Neural cell (in vitro differentiated cells): ENCODE measurements at regions not wholly inside any gene's neighbourhood (a gene's known extent, or its start where the extent isn't known, plus 50 kb on each side); places are given as distances from the start of the nearest gene placed in this dataset.

Source experiments
- H2AFZ ChIP-seq: fragments of 200-600, 300-800 bp; sonication (generic), shearing (Covaris generic); 2 replicates; pipeline ENCODE4 v1.6.0; 2014; ENCODE audit warnings: low read depth, mild to moderate bottlenecking, antibody characterized with exemption, low read length, moderate library complexity
- H3F3A ChIP-seq: fragments of 200-600 bp; shearing (Covaris generic); 2 replicates; pipeline ENCODE4 v1.6.1; 2016; ENCODE audit warnings: mild to moderate bottlenecking, moderate library complexity, mixed read lengths, antibody characterized with exemption, low read length; ENCODE audit not compliant: insufficient read depth, poor library complexity, severe bottlenecking
- H3K27ac ChIP-seq: fragments of 200-600, 300-800 bp; sonication (generic), shearing (Covaris generic); 2 replicates; pipeline ENCODE4 v1.5.1; 2014; ENCODE audit warnings: mild to moderate bottlenecking, low read length, moderate library complexity
- H3K27me3 ChIP-seq: fragments of 300-800, 200-600 bp; sonication (generic), shearing (Covaris generic); 2 replicates; pipeline ENCODE4 v1.6.0; 2014; ENCODE audit warnings: mild to moderate bottlenecking, low read depth, low read length, moderate library complexity; ENCODE audit not compliant: insufficient read depth
- H3K36me3 ChIP-seq: fragments of 300-800, 200-600 bp; sonication (generic), shearing (Covaris generic); 2 replicates; pipeline ENCODE4 v1.5.1; 2014; ENCODE audit warnings: mild to moderate bottlenecking, antibody characterized with exemption, low read length, moderate library complexity; ENCODE audit not compliant: insufficient read depth
- H3K4me2 ChIP-seq: fragments of 300-800, 200-600 bp; sonication (generic), shearing (Covaris generic); 2 replicates; pipeline ENCODE4 v1.6.0; 2014; ENCODE audit warnings: mild to moderate bottlenecking, low read length
- H3K4me3 ChIP-seq: fragments of 300-800, 200-600 bp; sonication (generic), shearing (Covaris generic); 2 replicates; pipeline ENCODE4 v1.5.1; 2014; ENCODE audit warnings: mild to moderate bottlenecking, low read length, moderate library complexity
- H3K79me2 ChIP-seq: fragments of 200-600 bp; shearing (Covaris generic); replicated peaks from 2 replicates; pipeline ENCODE4 v1.6.0; 2014; ENCODE audit warnings: mild to moderate bottlenecking, low read length, moderate library complexity; ENCODE audit not compliant: insufficient read depth
- H3K9ac ChIP-seq: fragments of 300-800, 200-600 bp; sonication (generic), shearing (Covaris generic); 2 replicates; pipeline ENCODE4 v1.6.1; 2016; ENCODE audit warnings: mild to moderate bottlenecking, low read length, mixed read lengths
- H3K9me2 ChIP-seq: fragments of 200-600 bp; shearing (Covaris generic); 2 replicates; pipeline ENCODE4 v1.6.1; 2016; ENCODE audit warnings: mild to moderate bottlenecking, low read length, mixed read lengths; ENCODE audit not compliant: insufficient read depth
- H3K9me3 ChIP-seq: fragments of 200-600, 300-800 bp; sonication (generic), shearing (Covaris generic); 2 replicates; pipeline ENCODE4 v1.6.1; 2016; ENCODE audit warnings: mild to moderate bottlenecking, mixed run types, low read length, moderate library complexity, mixed read lengths
- H4K20me1 ChIP-seq: fragments of 200-600 bp; shearing (Covaris generic); 2 replicates; pipeline ENCODE4 v1.6.1; 2016; ENCODE audit warnings: mild to moderate bottlenecking, mixed run types; ENCODE audit not compliant: insufficient read depth
- EP300 ChIP-seq: fragments of 450-650 bp; conservative IDR thresholded peaks from 2 replicates; pipeline ENCODE4 v1.6.1; 2014; ENCODE audit warnings: antibody characterized with exemption, mild to moderate bottlenecking, moderate library complexity; ENCODE audit not compliant: poor library complexity, severe bottlenecking
- EZH2 ChIP-seq: fragments of 200-600, 300-800 bp; shearing (Covaris generic), sonication (generic); IDR thresholded peaks from 2 replicates; pipeline ENCODE4 v1.6.1; 2014; ENCODE audit warnings: antibody characterized with exemption, low read length, borderline replicate concordance, mild to moderate bottlenecking; ENCODE audit not compliant: insufficient read depth, poor library complexity, severe bottlenecking
- MXI1 ChIP-seq: fragments of 450-650 bp; conservative IDR thresholded peaks from 2 replicates; pipeline ENCODE4 v1.6.1; 2014; ENCODE audit warnings: antibody characterized with exemption, mild to moderate bottlenecking; ENCODE audit not compliant: poor library complexity, severe bottlenecking
- POLR2AphosphoS5 ChIP-seq: IDR thresholded peaks from 2 replicates; pipeline ENCODE4 v1.6.1; 2012
- RAD21 ChIP-seq: fragments of 450-650 bp; conservative IDR thresholded peaks from 2 replicates; pipeline ENCODE4 v1.6.1; 2014; ENCODE audit warnings: antibody characterized with exemption, mild to moderate bottlenecking, moderate library complexity
- SMC3 ChIP-seq: fragments of 450-650 bp; conservative IDR thresholded peaks from 2 replicates; pipeline ENCODE4 v1.6.1; 2014; ENCODE audit warnings: antibody characterized with exemption, mild to moderate bottlenecking, moderate library complexity; ENCODE audit not compliant: poor library complexity
- TAF1 ChIP-seq: IDR thresholded peaks from 2 replicates; pipeline ENCODE4 v1.6.1; 2012; ENCODE audit warnings: low read depth
- TF ChIP-seq, protein P1 (sequence below): IDR thresholded peaks from 2 replicates; pipeline ENCODE4 v1.6.1; 2012; ENCODE audit warnings: borderline replicate concordance
- TF ChIP-seq, protein P2 (sequence below): fragments of 450-650 bp; IDR thresholded peaks from 2 replicates; pipeline ENCODE4 v1.5.1; 2014; ENCODE audit warnings: antibody characterized with exemption, mild to moderate bottlenecking, moderate library complexity; ENCODE audit not compliant: poor library complexity, severe bottlenecking

DNA sequence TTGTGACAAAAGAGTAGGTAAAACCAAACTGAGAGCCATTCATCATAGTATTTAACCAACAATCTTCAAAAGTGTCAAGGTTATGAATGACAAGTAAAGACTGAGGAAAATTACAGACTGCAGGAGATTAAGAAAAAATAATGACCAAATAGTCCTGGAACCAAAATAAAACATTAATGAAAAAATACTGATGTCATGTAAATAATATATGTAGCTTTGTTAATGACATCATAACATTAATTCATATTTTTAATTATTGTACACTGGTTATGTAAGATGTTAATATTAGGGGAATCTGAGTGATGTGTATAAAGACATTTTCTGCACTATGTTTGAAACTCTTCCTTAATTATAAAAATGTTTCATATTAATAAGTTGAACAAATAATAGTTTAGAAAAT is 436.7 kb downstream of the CYLC2 start:
- no peaks in the 10 kb centered on the region for H3K36me3 ChIP-seq
- no peak overlapping the region for H3K27ac ChIP-seq
- no peak overlapping the region for H3K9ac ChIP-seq

DNA sequence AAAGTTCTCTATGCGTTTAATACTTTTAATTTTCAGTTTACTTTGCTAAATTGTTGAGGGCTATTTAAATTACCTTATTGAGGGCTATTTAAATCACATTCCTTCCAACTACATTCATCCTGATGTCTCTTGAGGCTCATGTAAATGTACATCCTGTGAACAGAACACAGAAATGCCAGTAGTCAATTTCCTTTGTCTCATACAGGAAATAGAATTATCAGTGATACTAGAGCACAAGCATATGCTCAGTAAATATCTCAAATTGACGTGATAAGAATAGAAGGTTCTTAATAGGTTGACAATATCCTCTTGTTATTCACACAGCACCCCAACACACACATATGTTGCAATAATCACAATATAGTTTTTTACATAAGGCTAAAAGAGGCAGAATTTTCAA is 449.0 kb downstream of the CYLC2 start:
- Histone ChIP-seq H4K20me1 (no peaks in the 10 kb centered on the region), H3K9me3 (no peaks in the 10 kb centered on the region), H3K9me2 (no peaks in the 10 kb centered on the region), H3K9ac (no peak overlapping the region), H3K79me2 (no peaks in the 10 kb centered on the region), H3K4me3 (no peak overlapping the region), H2AFZ (no peak overlapping the region), H3K27me3 (no peaks in the 10 kb centered on the region), H3F3A (no peaks in the 10 kb centered on the region), H3K36me3 (no peaks in the 10 kb centered on the region), H3K4me2 (no peak overlapping the region), H3K27ac (no peak overlapping the region)
- no peak for TF ChIP-seq EZH2
- no peak for TF ChIP-seq TAF1
- TF ChIP-seq EP300: no peak
- TF ChIP-seq, protein P1, sequence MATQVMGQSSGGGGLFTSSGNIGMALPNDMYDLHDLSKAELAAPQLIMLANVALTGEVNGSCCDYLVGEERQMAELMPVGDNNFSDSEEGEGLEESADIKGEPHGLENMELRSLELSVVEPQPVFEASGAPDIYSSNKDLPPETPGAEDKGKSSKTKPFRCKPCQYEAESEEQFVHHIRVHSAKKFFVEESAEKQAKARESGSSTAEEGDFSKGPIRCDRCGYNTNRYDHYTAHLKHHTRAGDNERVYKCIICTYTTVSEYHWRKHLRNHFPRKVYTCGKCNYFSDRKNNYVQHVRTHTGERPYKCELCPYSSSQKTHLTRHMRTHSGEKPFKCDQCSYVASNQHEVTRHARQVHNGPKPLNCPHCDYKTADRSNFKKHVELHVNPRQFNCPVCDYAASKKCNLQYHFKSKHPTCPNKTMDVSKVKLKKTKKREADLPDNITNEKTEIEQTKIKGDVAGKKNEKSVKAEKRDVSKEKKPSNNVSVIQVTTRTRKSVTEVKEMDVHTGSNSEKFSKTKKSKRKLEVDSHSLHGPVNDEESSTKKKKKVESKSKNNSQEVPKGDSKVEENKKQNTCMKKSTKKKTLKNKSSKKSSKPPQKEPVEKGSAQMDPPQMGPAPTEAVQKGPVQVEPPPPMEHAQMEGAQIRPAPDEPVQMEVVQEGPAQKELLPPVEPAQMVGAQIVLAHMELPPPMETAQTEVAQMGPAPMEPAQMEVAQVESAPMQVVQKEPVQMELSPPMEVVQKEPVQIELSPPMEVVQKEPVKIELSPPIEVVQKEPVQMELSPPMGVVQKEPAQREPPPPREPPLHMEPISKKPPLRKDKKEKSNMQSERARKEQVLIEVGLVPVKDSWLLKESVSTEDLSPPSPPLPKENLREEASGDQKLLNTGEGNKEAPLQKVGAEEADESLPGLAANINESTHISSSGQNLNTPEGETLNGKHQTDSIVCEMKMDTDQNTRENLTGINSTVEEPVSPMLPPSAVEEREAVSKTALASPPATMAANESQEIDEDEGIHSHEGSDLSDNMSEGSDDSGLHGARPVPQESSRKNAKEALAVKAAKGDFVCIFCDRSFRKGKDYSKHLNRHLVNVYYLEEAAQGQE: no peak
- no peak for TF ChIP-seq SMC3

More for the DNA sequence above, 436.7 kb downstream of the CYLC2 start:
- H3F3A ChIP-seq: no peaks in the 10 kb centered on the region
- H3K4me2 ChIP-seq: no peak overlapping the region
- TF ChIP-seq RAD21 (no peak), SMC3 (no peak), EP300 (no peak), TAF1 (no peak), EZH2 (no peak), POLR2AphosphoS5 (no peak), MXI1 (no peak)
- TF ChIP-seq, protein P1: no peak
- TF ChIP-seq, protein P2, sequence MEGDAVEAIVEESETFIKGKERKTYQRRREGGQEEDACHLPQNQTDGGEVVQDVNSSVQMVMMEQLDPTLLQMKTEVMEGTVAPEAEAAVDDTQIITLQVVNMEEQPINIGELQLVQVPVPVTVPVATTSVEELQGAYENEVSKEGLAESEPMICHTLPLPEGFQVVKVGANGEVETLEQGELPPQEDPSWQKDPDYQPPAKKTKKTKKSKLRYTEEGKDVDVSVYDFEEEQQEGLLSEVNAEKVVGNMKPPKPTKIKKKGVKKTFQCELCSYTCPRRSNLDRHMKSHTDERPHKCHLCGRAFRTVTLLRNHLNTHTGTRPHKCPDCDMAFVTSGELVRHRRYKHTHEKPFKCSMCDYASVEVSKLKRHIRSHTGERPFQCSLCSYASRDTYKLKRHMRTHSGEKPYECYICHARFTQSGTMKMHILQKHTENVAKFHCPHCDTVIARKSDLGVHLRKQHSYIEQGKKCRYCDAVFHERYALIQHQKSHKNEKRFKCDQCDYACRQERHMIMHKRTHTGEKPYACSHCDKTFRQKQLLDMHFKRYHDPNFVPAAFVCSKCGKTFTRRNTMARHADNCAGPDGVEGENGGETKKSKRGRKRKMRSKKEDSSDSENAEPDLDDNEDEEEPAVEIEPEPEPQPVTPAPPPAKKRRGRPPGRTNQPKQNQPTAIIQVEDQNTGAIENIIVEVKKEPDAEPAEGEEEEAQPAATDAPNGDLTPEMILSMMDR: no peak
- no peaks in the 10 kb centered on the region for H3K9me3 ChIP-seq
- no peaks in the 10 kb centered on the region for H4K20me1 ChIP-seq
- H3K27me3 ChIP-seq: no peaks in the 10 kb centered on the region
- H3K9me2 ChIP-seq: no peaks in the 10 kb centered on the region
- no peaks in the 10 kb centered on the region for H3K79me2 ChIP-seq
- no peak overlapping the region for H3K4me3 ChIP-seq
- H2AFZ ChIP-seq: no peak overlapping the region
